IgD-negative memory B cell (primary cell): ENCODE measurements at regions not wholly inside any gene's neighbourhood (a gene's known extent, or its start where the extent isn't known, plus 50 kb on each side); places are given as distances from the start of the nearest gene placed in this dataset.
A peak's percentile ranks its signal among the peaks of the same experiment; 100 is the strongest.

Experiments used
- H3K27ac Mint-ChIP-seq, 3 donors: one replicate each; pipeline ENCODE4 v1.8.0; 2020 to 2022; ENCODE audit warnings: mild to moderate bottlenecking in 3 of 3, mixed read lengths in 3 of 3, moderate library complexity in 1 of 3
- H3K27me3 Mint-ChIP-seq: one replicate; pipeline ENCODE4 v1.8.0; 2021; ENCODE audit warnings: mixed read lengths
- H3K36me3 Mint-ChIP-seq: one replicate; pipeline ENCODE4 v1.8.0; 2020; ENCODE audit warnings: mild to moderate bottlenecking, mixed read lengths
- H3K4me1 Mint-ChIP-seq, 3 donors: one replicate each; pipeline ENCODE4 v1.8.0; 2020 to 2022; ENCODE audit warnings: mixed read lengths in 3 of 3, mild to moderate bottlenecking in 1 of 3
- H3K4me3 Mint-ChIP-seq, 4 donors: one replicate each; pipeline ENCODE4 v1.8.0; 2020 to 2022; ENCODE audit warnings: mild to moderate bottlenecking in 4 of 4, mixed read lengths in 4 of 4, moderate library complexity in 3 of 4
- H3K9me3 Mint-ChIP-seq, 3 donors: one replicate each; pipeline ENCODE4 v1.8.0; 2020 to 2021; ENCODE audit warnings: mixed read lengths in 3 of 3, mild to moderate bottlenecking in 1 of 3

GRCh38 chr2:5868931-5869330 lies 176.7 kb downstream of the SOX11 start:
- Mint-ChIP-seq H3K4me3 (no peak overlapping the region), H3K36me3 (no peaks in the 10 kb centered on the region), H3K4me1 (no peaks in the 10 kb centered on the region), H3K9me3 (peaks cover 3 to 7% (median 5%) of the 10 kb centered on the region in 3 donors), H3K27me3 (no peaks in the 10 kb centered on the region), H3K27ac (no peak overlapping the region)

- Mint-ChIP-seq H3K27me3 (no peaks in the 10 kb centered on the region), H3K9me3 (peaks cover 3 to 7% (median 6%) of the 10 kb centered on the region in 3 donors), H3K27ac (no peak overlapping the region), H3K4me3 (no peak overlapping the region), H3K4me1 (no peaks in the 10 kb centered on the region), H3K36me3 (no peaks in the 10 kb centered on the region)
Measured at GRCh38 chr2:5869936-5870335, 177.8 kb downstream of the SOX11 start.

- H3K27ac Mint-ChIP-seq: no peak overlapping the region
- no peaks in the 10 kb centered on the region for H3K36me3 Mint-ChIP-seq
- peaks cover 2 to 6% (median 3%) of the 10 kb centered on the region in 3 donors for H3K9me3 Mint-ChIP-seq
- H3K4me1 Mint-ChIP-seq: no peaks in the 10 kb centered on the region
- no peaks in the 10 kb centered on the region for H3K27me3 Mint-ChIP-seq
- H3K4me3 Mint-ChIP-seq: no peak overlapping the region
Measured at GRCh38 chr2:5877360-5877759, 185.2 kb downstream of the SOX11 start.

- H3K4me1 Mint-ChIP-seq: no peaks in the 10 kb centered on the region
- no peaks in the 10 kb centered on the region for H3K27me3 Mint-ChIP-seq
- no peak overlapping the region for H3K4me3 Mint-ChIP-seq
- no peak overlapping the region for H3K27ac Mint-ChIP-seq
- no peaks in the 10 kb centered on the region for H3K36me3 Mint-ChIP-seq
- H3K9me3 Mint-ChIP-seq: peaks cover 0 to 5% (median 0%) of the 10 kb centered on the region in 3 donors
Measured at GRCh38 chr2:5885451-5886173, 193.4 kb downstream of the SOX11 start.

- no peaks in the 10 kb centered on the region for H3K4me1 Mint-ChIP-seq
- H3K36me3 Mint-ChIP-seq: no peaks in the 10 kb centered on the region
- H3K27me3 Mint-ChIP-seq: no peaks in the 10 kb centered on the region
- H3K4me3 Mint-ChIP-seq: no peak overlapping the region
- H3K9me3 Mint-ChIP-seq: peaks cover 0 to 5% (median 0%) of the 10 kb centered on the region in 3 donors
- H3K27ac Mint-ChIP-seq: no peak overlapping the region
Measured at GRCh38 chr2:5886462-5886861, 194.3 kb downstream of the SOX11 start.

- H3K4me3 Mint-ChIP-seq: no peak overlapping the region
- H3K27me3 Mint-ChIP-seq: no peaks in the 10 kb centered on the region
- no peak overlapping the region for H3K27ac Mint-ChIP-seq
- H3K4me1 Mint-ChIP-seq: no peaks in the 10 kb centered on the region
- no peaks in the 10 kb centered on the region for H3K36me3 Mint-ChIP-seq
- H3K9me3 Mint-ChIP-seq: peaks cover 0 to 2% (median 0%) of the 10 kb centered on the region in 3 donors
Measured at GRCh38 chr2:5888126-5888525, 195.9 kb downstream of the SOX11 start.

- Mint-ChIP-seq H3K4me3 (no peak overlapping the region), H3K4me1 (no peaks in the 10 kb centered on the region), H3K9me3 (no peaks in the 10 kb centered on the region), H3K27me3 (no peaks in the 10 kb centered on the region), H3K36me3 (no peaks in the 10 kb centered on the region), H3K27ac (no peak overlapping the region)
Measured at GRCh38 chr2:5889519-5889918, 197.3 kb downstream of the SOX11 start.

- Mint-ChIP-seq H3K27me3 (no peaks in the 10 kb centered on the region), H3K36me3 (no peaks in the 10 kb centered on the region), H3K9me3 (peaks cover 0 to 4% (median 1%) of the 10 kb centered on the region in 3 donors), H3K4me3 (peak overlapping the region in 1 of 4 donors; percentile 43), H3K4me1 (peaks cover 0 to 2% (median 0%) of the 10 kb centered on the region in 3 donors), H3K27ac (no peak overlapping the region)
Measured at GRCh38 chr2:5894355-5894754, 202.2 kb downstream of the SOX11 start.

GRCh38 chr2:5895284-5895683 lies 203.1 kb downstream of the SOX11 start:
- H3K4me3 Mint-ChIP-seq: no peak overlapping the region

GRCh38 chr2:5897249-5897648 lies 205.1 kb downstream of the SOX11 start:
- Mint-ChIP-seq H3K9me3 (peaks cover 0 to 4% (median 1%) of the 10 kb centered on the region in 3 donors), H3K27ac (no peak overlapping the region), H3K36me3 (no peaks in the 10 kb centered on the region), H3K4me1 (peaks cover 0 to 2% (median 0%) of the 10 kb centered on the region in 3 donors), H3K4me3 (no peak overlapping the region), H3K27me3 (no peaks in the 10 kb centered on the region)

More at GRCh38 chr2:5895284-5895683, 203.1 kb downstream of the SOX11 start:
- Mint-ChIP-seq H3K9me3 (peaks cover 0 to 4% (median 1%) of the 10 kb centered on the region in 3 donors), H3K27me3 (no peaks in the 10 kb centered on the region), H3K27ac (no peak overlapping the region), H3K4me1 (peaks cover 0 to 2% (median 0%) of the 10 kb centered on the region in 3 donors), H3K36me3 (no peaks in the 10 kb centered on the region)

- H3K27ac Mint-ChIP-seq: no peak overlapping the region
Measured at GRCh38 chr2:5898667-5899066, 206.5 kb downstream of the SOX11 start.

GRCh38 chr2:5905661-5906060 lies 213.5 kb downstream of the SOX11 start:
- no peaks in the 10 kb centered on the region for H3K4me1 Mint-ChIP-seq
- peaks cover 2 to 7% (median 3%) of the 10 kb centered on the region in 3 donors for H3K9me3 Mint-ChIP-seq
- no peak overlapping the region for H3K27ac Mint-ChIP-seq
- H3K4me3 Mint-ChIP-seq: no peak overlapping the region
- no peaks in the 10 kb centered on the region for H3K27me3 Mint-ChIP-seq
- no peaks in the 10 kb centered on the region for H3K36me3 Mint-ChIP-seq

More at GRCh38 chr2:5898667-5899066, 206.5 kb downstream of the SOX11 start:
- Mint-ChIP-seq H3K27me3 (no peaks in the 10 kb centered on the region), H3K9me3 (peaks cover 1 to 4% (median 3%) of the 10 kb centered on the region in 3 donors), H3K36me3 (no peaks in the 10 kb centered on the region), H3K4me1 (peaks cover 0 to 2% (median 0%) of the 10 kb centered on the region in 3 donors), H3K4me3 (no peak overlapping the region)

GRCh38 chr2:5908071-5908470 lies 215.9 kb downstream of the SOX11 start:
- peaks cover 2 to 7% (median 3%) of the 10 kb centered on the region in 3 donors for H3K9me3 Mint-ChIP-seq
- no peak overlapping the region for H3K27ac Mint-ChIP-seq
- no peak overlapping the region for H3K4me3 Mint-ChIP-seq
- H3K27me3 Mint-ChIP-seq: no peaks in the 10 kb centered on the region
- H3K36me3 Mint-ChIP-seq: no peaks in the 10 kb centered on the region
- H3K4me1 Mint-ChIP-seq: no peaks in the 10 kb centered on the region

GRCh38 chr2:5911718-5912117 lies 219.5 kb downstream of the SOX11 start:
- Mint-ChIP-seq H3K27ac (no peak overlapping the region), H3K9me3 (peaks cover 0 to 3% (median under 1%) of the 10 kb centered on the region in 3 donors)

GRCh38 chr2:5913711-5914395 lies 221.7 kb downstream of the SOX11 start:
- H3K27ac Mint-ChIP-seq: no peak overlapping the region
- H3K4me3 Mint-ChIP-seq: peak overlapping the region in 1 of 4 donors; percentile 54
- peaks cover 0 to 1% (median 0%) of the 10 kb centered on the region in 3 donors for H3K4me1 Mint-ChIP-seq
- H3K36me3 Mint-ChIP-seq: peaks cover 2% of the 10 kb centered on the region
- H3K9me3 Mint-ChIP-seq: peaks cover 0 to 6% (median 0%) of the 10 kb centered on the region in 3 donors
- no peaks in the 10 kb centered on the region for H3K27me3 Mint-ChIP-seq

More at GRCh38 chr2:5911718-5912117, 219.5 kb downstream of the SOX11 start:
- Mint-ChIP-seq H3K4me3 (no peak overlapping the region), H3K36me3 (peaks cover 2% of the 10 kb centered on the region), H3K27me3 (no peaks in the 10 kb centered on the region), H3K4me1 (peaks cover 0 to 1% (median 0%) of the 10 kb centered on the region in 3 donors)
